Neural progenitor cell (in vitro differentiated cells): ENCODE measurements at regions not wholly inside any gene's neighbourhood (a gene's known extent, or its start where the extent isn't known, plus 50 kb on each side); places are given as distances from the start of the nearest gene placed in this dataset.
"Not testable (repeated sequence)": the region's sequence is repeated elsewhere in the genome, so short reads cannot be mapped to it uniquely, and the experiment has no call there.

Experiments
- EZH2 ChIP-seq: fragments of 200-600 bp; sonication (generic); IDR thresholded peaks from 2 replicates; pipeline ENCODE4 v1.6.1; 2017; ENCODE audit warnings: antibody characterized with exemption, mild to moderate bottlenecking, moderate library complexity
- EZH2phosphoT487 ChIP-seq: fragments of 200-600 bp; sonication (generic); IDR thresholded peaks from 2 replicates; pipeline ENCODE4 v1.6.1; 2017; ENCODE audit warnings: antibody characterized with exemption
- TF ChIP-seq, protein P1 (sequence below): fragments of 200-600 bp; sonication (generic); IDR thresholded peaks from 2 replicates; pipeline ENCODE4 v1.5.1; 2017; ENCODE audit warnings: antibody characterized with exemption, mild to moderate bottlenecking

GRCh38 chr12:58677833-58678232, 242.5 kb downstream of the LRIG3 start:
- TF ChIP-seq, protein P1, sequence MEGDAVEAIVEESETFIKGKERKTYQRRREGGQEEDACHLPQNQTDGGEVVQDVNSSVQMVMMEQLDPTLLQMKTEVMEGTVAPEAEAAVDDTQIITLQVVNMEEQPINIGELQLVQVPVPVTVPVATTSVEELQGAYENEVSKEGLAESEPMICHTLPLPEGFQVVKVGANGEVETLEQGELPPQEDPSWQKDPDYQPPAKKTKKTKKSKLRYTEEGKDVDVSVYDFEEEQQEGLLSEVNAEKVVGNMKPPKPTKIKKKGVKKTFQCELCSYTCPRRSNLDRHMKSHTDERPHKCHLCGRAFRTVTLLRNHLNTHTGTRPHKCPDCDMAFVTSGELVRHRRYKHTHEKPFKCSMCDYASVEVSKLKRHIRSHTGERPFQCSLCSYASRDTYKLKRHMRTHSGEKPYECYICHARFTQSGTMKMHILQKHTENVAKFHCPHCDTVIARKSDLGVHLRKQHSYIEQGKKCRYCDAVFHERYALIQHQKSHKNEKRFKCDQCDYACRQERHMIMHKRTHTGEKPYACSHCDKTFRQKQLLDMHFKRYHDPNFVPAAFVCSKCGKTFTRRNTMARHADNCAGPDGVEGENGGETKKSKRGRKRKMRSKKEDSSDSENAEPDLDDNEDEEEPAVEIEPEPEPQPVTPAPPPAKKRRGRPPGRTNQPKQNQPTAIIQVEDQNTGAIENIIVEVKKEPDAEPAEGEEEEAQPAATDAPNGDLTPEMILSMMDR = not testable (repeated sequence)
- not testable (repeated sequence) for TF ChIP-seq EZH2phosphoT487, EZH2
